ENCODE measurements at regions not wholly inside any gene's neighbourhood (a gene's known extent, or its start where the extent isn't known, plus 50 kb on each side); places are given as distances from the start of the nearest gene placed in this dataset.
"Not testable (repeated sequence)": the region's sequence is repeated elsewhere in the genome, so short reads cannot be mapped to it uniquely, and the experiment has no call there.

DNA sequence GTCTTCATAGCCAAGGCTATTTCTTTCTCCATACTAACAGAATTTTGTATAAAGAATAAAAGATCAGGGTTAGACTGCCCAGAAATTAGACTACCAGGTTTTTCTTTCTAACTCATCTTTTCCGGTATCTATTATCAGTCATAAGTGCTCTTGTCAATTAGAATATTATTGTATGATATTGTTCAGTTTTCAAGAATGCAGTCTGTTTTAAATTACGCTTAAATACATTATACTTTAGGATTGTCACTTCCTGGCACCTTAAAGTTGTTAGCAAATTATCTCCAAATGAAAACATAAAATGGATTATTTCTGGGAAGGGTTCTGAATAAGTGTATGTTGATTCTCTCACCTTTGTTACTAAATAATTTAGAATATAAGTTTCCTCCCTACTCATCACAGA is 497.2 kb downstream of the IGSF11 start:
- Histone ChIP-seq H3K27ac (replicated peaks; ENCODE audit: low read length) (no peak overlapping the region), H3K36me3 (replicated peaks in 1 of 2; ENCODE audit: control insufficient read depth in 2 of 2, insufficient read depth in 2 of 2, low read length in 2 of 2) (no peaks in the 10 kb centered on the region), H3K18ac (ENCODE audit: low read length) (no peak overlapping the region), H2BK5ac (ENCODE audit: low read length) (no peak overlapping the region), H3K14ac (ENCODE audit: low read length) (no peak overlapping the region), H2BK15ac (ENCODE audit: low read length) (no peak overlapping the region), H2AK5ac (ENCODE audit: low read depth, low read length) (no peak overlapping the region), H2BK12ac (ENCODE audit: low read length) (no peak overlapping the region), H4K8ac (ENCODE audit: low read depth, low read length) (no peak overlapping the region), H3K4me3 (ENCODE audit: low read length in 2 of 2) (no peak overlapping the region), H3K23ac (ENCODE audit: low read depth, low read length, poor library complexity) (no peak overlapping the region), H3K79me1 (ENCODE audit: low read depth, low read length) (no peaks in the 10 kb centered on the region), H3K4ac (ENCODE audit: low read length) (no peak overlapping the region), H3K4me2 (ENCODE audit: insufficient read depth, low read length, poor library complexity, severe bottlenecking) (no peak overlapping the region), H3K4me1 (ENCODE audit: control insufficient read depth in 2 of 2, insufficient read depth in 1 of 2, low read depth in 1 of 2, low read length in 2 of 2) (no peaks in the 10 kb centered on the region), H3K9ac (ENCODE audit: low read depth, low read length, poor library complexity) (no peak overlapping the region), H3K27me3 (ENCODE audit: control insufficient read depth in 3 of 3, insufficient read depth in 3 of 3, low read depth in 1 of 3, low read length in 3 of 3) (no peaks in the 10 kb centered on the region), H2AFZ (ENCODE audit: low read length) (no peak overlapping the region), H4K91ac (ENCODE audit: low read depth, low read length, poor library complexity) (no peak overlapping the region), H2BK120ac (ENCODE audit: low read depth, low read length) (no peak overlapping the region), H3K9me3 (replicated peaks in 1 of 2; ENCODE audit: control insufficient read depth in 2 of 2, insufficient read depth in 1 of 2, low read depth in 1 of 2, low read length in 2 of 2) (no peaks in the 10 kb centered on the region)
- WGBS, 2 donors (ENCODE audit: extremely low coverage in 2 of 2, insufficient read length in 2 of 2, insufficient replicate concordance in 1 of 2), result no CpG with 5 or more reads among the region's 2 CpGs
- DNase-seq (ENCODE audit: low spot score), result no peak

DNA sequence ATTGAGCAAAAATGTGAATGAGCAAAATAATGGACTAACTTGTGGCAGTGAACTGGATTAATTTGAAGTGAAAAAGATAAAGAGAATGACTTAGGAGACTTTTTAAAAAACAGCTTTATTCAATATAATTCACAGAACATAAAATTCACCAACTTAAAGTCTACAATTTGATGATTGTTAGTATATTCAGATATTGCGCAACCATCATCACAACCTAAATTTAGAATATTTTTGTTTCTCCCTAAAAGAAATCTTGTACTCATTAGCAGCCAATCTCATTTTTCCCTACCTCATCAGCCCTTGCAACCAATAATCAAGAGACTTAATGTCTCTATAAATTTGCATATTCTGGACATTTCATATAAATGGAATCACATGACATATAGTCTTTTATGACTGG is 496.5 kb downstream of the IGSF11 start:
- Histone ChIP-seq H3K4ac (ENCODE audit: low read length) (no peak overlapping the region), H2BK15ac (ENCODE audit: low read length) (no peak overlapping the region), H4K91ac (ENCODE audit: low read depth, low read length, poor library complexity) (no peak overlapping the region), H3K4me2 (ENCODE audit: insufficient read depth, low read length, poor library complexity, severe bottlenecking) (no peak overlapping the region), H3K4me3 (ENCODE audit: low read length in 2 of 2) (no peak overlapping the region), H4K8ac (ENCODE audit: low read depth, low read length) (no peak overlapping the region), H3K4me1 (ENCODE audit: control insufficient read depth in 2 of 2, insufficient read depth in 1 of 2, low read depth in 1 of 2, low read length in 2 of 2) (no peaks in the 10 kb centered on the region), H2BK12ac (ENCODE audit: low read length) (no peak overlapping the region), H3K27me3 (ENCODE audit: control insufficient read depth in 3 of 3, insufficient read depth in 3 of 3, low read depth in 1 of 3, low read length in 3 of 3) (no peaks in the 10 kb centered on the region), H3K18ac (ENCODE audit: low read length) (no peak overlapping the region), H3K36me3 (replicated peaks in 1 of 2; ENCODE audit: control insufficient read depth in 2 of 2, insufficient read depth in 2 of 2, low read length in 2 of 2) (no peaks in the 10 kb centered on the region), H3K27ac (replicated peaks; ENCODE audit: low read length) (no peak overlapping the region), H3K9me3 (replicated peaks in 1 of 2; ENCODE audit: control insufficient read depth in 2 of 2, insufficient read depth in 1 of 2, low read depth in 1 of 2, low read length in 2 of 2) (no peaks in the 10 kb centered on the region), H3K14ac (ENCODE audit: low read length) (no peak overlapping the region), H2AK5ac (ENCODE audit: low read depth, low read length) (no peak overlapping the region), H3K9ac (ENCODE audit: low read depth, low read length, poor library complexity) (no peak overlapping the region), H3K79me1 (ENCODE audit: low read depth, low read length) (no peaks in the 10 kb centered on the region), H3K23ac (ENCODE audit: low read depth, low read length, poor library complexity) (no peak overlapping the region), H2AFZ (ENCODE audit: low read length) (no peak overlapping the region), H2BK120ac (ENCODE audit: low read depth, low read length) (no peak overlapping the region), H2BK5ac (ENCODE audit: low read length) (no peak overlapping the region)
- no CpG with 5 or more reads among the region's 1 CpG for WGBS, 2 donors (ENCODE audit: extremely low coverage in 2 of 2, insufficient read length in 2 of 2, insufficient replicate concordance in 1 of 2)
- no peak for DNase-seq (ENCODE audit: low spot score)

DNA sequence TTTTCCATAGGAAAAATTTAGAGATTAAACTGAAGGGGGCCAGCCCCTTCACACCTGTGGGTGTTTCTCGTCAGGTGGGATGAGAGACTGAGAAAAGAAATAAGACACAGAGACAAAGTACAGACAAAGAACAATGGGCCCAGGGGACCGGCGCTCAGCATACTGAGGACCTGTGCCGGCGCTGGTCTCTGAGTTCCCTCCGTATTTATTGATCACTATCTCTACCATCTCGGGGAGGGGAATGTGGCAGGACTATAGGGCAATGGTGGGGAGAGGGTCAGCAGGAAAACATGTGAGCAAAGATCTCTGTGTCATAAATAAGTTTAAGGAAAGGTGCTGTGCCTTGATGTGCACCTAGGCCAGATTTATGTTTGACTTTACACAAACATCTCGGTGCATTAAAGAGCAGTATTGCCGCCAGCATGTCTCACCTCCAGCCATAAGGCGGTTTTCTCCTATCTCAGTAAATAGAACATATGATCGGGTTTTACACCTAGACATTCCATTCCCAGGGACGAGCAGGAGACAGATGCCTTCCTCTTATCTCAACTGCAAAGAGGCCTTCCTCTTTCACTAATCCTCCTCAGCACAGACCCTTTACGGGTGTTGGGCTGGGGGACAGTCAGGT is 494.7 kb downstream of the IGSF11 start:
- WGBS, 2 donors (ENCODE audit: extremely low coverage in 2 of 2, insufficient read length in 2 of 2, insufficient replicate concordance in 1 of 2), result no CpG with 5 or more reads among the region's 13 CpGs

DNA sequence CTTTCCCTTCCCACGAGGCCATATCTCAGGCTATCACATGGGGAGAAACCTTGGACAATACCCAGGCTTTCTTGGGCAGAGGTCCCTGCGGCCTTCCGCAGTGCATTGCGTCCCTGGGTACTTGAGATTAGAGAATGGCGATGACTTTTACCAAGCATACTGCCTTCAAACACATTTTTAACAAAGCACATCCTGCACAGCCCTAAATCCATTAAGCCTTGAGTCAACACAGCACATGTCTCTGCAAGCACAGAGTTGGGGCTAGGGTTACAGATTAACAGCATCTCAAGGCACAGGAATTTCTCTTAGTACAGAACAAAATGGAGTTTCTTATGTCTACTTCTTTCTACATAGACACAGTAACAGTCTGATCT is 494.2 kb downstream of the IGSF11 start:
- not testable (repeated sequence) for H4K8ac ChIP-seq (ENCODE audit: low read depth, low read length); H3K4ac ChIP-seq (ENCODE audit: low read length); DNase-seq (ENCODE audit: low spot score); H2BK12ac ChIP-seq (ENCODE audit: low read length); H3K27me3 ChIP-seq (ENCODE audit: control insufficient read depth in 3 of 3, insufficient read depth in 3 of 3, low read depth in 1 of 3, low read length in 3 of 3); H3K27ac ChIP-seq (replicated peaks; ENCODE audit: low read length); H3K18ac ChIP-seq (ENCODE audit: low read length); H3K23ac ChIP-seq (ENCODE audit: low read depth, low read length, poor library complexity); H2BK120ac ChIP-seq (ENCODE audit: low read depth, low read length); H3K4me2 ChIP-seq (ENCODE audit: insufficient read depth, low read length, poor library complexity, severe bottlenecking); H2AFZ ChIP-seq (ENCODE audit: low read length); H3K9ac ChIP-seq (ENCODE audit: low read depth, low read length, poor library complexity); H3K36me3 ChIP-seq (replicated peaks in 1 of 2; ENCODE audit: control insufficient read depth in 2 of 2, insufficient read depth in 2 of 2, low read length in 2 of 2); H3K79me1 ChIP-seq (ENCODE audit: low read depth, low read length); H3K9me3 ChIP-seq (replicated peaks in 1 of 2; ENCODE audit: control insufficient read depth in 2 of 2, insufficient read depth in 1 of 2, low read depth in 1 of 2, low read length in 2 of 2); H4K91ac ChIP-seq (ENCODE audit: low read depth, low read length, poor library complexity); H3K14ac ChIP-seq (ENCODE audit: low read length); H2BK5ac ChIP-seq (ENCODE audit: low read length); H2BK15ac ChIP-seq (ENCODE audit: low read length); H3K4me3 ChIP-seq (ENCODE audit: low read length in 2 of 2); H2AK5ac ChIP-seq (ENCODE audit: low read depth, low read length); H3K4me1 ChIP-seq (ENCODE audit: control insufficient read depth in 2 of 2, insufficient read depth in 1 of 2, low read depth in 1 of 2, low read length in 2 of 2)
- WGBS, 2 donors (ENCODE audit: extremely low coverage in 2 of 2, insufficient read length in 2 of 2, insufficient replicate concordance in 1 of 2), result no CpG with 5 or more reads among the region's 5 CpGs

More for the DNA sequence above, 494.7 kb downstream of the IGSF11 start:
- not testable (repeated sequence) for H2BK5ac ChIP-seq (ENCODE audit: low read length); H2BK12ac ChIP-seq (ENCODE audit: low read length); H3K36me3 ChIP-seq (replicated peaks in 1 of 2; ENCODE audit: control insufficient read depth in 2 of 2, insufficient read depth in 2 of 2, low read length in 2 of 2); H2BK120ac ChIP-seq (ENCODE audit: low read depth, low read length); H3K4me2 ChIP-seq (ENCODE audit: insufficient read depth, low read length, poor library complexity, severe bottlenecking); H3K4me3 ChIP-seq (ENCODE audit: low read length in 2 of 2); H3K18ac ChIP-seq (ENCODE audit: low read length); H3K14ac ChIP-seq (ENCODE audit: low read length); H3K9ac ChIP-seq (ENCODE audit: low read depth, low read length, poor library complexity); H3K79me1 ChIP-seq (ENCODE audit: low read depth, low read length); DNase-seq (ENCODE audit: low spot score); H3K23ac ChIP-seq (ENCODE audit: low read depth, low read length, poor library complexity); H2AK5ac ChIP-seq (ENCODE audit: low read depth, low read length); H3K27ac ChIP-seq (replicated peaks; ENCODE audit: low read length); H3K4me1 ChIP-seq (ENCODE audit: control insufficient read depth in 2 of 2, insufficient read depth in 1 of 2, low read depth in 1 of 2, low read length in 2 of 2); H3K27me3 ChIP-seq (ENCODE audit: control insufficient read depth in 3 of 3, insufficient read depth in 3 of 3, low read depth in 1 of 3, low read length in 3 of 3); H3K4ac ChIP-seq (ENCODE audit: low read length); H2AFZ ChIP-seq (ENCODE audit: low read length); H4K91ac ChIP-seq (ENCODE audit: low read depth, low read length, poor library complexity); H3K9me3 ChIP-seq (replicated peaks in 1 of 2; ENCODE audit: control insufficient read depth in 2 of 2, insufficient read depth in 1 of 2, low read depth in 1 of 2, low read length in 2 of 2); H4K8ac ChIP-seq (ENCODE audit: low read depth, low read length); H2BK15ac ChIP-seq (ENCODE audit: low read length)

Measured in neuronal stem cell (in vitro differentiated cells).